ENCODE measurements at regions not wholly inside any gene's neighbourhood (a gene's known extent, or its start where the extent isn't known, plus 50 kb on each side); places are given as distances from the start of the nearest gene placed in this dataset.

DNA sequence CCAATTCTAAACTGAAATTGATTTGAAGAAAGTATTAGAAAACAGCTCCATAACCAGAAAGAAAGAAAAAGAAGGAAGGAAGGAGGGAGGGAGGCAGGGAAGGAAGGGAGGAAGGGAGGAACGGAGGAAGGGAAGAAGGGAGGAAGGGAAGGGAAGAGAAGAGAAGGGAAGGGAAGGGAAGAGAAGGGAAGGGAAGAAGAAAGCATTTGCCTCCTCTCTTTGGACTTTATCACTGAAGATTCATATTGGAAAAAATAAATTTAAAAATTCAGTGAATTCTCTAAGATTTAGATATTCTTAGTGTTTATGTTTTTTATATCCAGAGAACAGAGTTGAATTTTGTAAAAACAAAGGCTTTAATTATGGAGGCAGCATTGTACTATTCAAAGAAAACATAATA is 68.5 kb upstream of the NXT1 start:
- DNase-seq (ENCODE audit: low read depth), result no peak

DNA sequence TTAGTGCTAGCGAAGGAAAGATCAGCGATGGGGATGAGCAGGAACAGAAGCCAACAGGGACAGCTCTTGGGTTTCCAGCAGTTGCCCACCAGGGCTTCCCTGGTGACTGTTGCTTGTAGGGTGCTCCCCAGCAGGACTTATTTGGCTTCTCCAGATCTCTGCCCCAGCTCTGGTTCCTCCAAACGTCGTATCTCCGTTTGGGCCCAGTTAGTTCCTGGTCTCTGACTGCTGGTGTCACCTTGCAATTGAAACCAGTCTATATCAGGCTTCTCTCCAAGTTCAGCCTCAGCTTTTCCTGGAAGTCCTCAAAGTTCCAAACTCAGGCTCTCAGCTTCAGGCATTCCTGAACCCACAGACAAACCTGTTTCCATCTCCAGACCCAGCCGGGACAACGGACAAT is 70.8 kb upstream of the NXT1 start:
- no peak for DNase-seq (ENCODE audit: low read depth)

DNA sequence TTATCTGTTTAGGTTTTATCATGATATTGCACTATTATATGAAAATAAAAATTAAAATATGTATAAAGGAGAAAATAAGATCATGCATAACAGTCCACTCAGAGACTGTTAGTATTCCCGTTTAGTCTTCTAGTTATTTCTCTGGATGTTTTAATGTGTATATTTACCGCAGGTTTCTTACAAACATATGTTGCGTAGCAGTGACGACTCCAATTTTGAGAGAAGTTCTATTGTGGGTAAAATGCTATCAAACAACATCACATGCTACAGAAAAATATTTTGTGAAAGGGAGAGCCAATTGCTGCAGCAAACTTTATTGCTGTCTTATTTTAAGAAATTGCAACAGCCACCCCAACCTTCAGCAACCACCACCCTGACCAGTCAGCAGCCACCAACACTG is 72.4 kb upstream of the NXT1 start:
- DNase-seq (ENCODE audit: low read depth), result no peak

DNA sequence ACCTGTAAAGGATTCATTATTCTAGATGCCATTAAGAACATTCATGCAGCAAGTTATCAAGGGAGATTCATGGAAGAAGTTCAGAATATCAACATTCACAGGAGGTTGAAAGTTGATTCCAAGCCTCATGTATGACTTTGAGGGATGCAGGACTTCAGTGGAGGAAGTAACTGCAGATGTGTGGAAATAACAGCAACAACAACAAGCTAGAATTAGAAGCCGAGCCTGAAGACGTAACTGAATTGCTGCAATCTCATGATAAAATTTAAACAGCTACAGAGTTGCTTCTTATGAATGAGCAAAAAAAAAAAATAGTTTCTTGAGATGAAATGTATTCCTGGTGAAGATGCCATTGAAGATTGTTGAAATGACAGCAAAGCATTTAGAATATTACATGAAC is 73.3 kb upstream of the NXT1 start:
- no peak for DNase-seq (ENCODE audit: low read depth)

DNA sequence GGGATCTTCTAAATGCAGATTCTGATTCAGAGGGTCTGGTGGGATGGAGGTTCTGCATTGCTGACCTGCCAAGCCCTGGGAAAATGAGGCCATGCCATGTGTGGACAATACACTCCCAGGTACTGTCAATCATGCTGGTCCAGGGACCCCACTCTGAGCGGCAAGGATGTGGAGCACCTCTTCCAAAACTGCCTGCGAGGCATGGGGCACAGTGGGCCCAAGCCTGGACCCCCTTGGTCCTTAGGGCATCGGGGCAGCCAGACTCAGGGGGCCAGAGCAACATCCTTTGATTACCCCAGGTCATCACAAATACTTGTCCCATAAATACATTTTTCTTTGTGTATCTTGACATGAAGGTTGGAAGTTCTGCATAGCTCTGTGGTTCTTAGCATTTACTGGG is 76.8 kb upstream of the NXT1 start:
- DNase-seq (ENCODE audit: low read depth), result no peak

DNA sequence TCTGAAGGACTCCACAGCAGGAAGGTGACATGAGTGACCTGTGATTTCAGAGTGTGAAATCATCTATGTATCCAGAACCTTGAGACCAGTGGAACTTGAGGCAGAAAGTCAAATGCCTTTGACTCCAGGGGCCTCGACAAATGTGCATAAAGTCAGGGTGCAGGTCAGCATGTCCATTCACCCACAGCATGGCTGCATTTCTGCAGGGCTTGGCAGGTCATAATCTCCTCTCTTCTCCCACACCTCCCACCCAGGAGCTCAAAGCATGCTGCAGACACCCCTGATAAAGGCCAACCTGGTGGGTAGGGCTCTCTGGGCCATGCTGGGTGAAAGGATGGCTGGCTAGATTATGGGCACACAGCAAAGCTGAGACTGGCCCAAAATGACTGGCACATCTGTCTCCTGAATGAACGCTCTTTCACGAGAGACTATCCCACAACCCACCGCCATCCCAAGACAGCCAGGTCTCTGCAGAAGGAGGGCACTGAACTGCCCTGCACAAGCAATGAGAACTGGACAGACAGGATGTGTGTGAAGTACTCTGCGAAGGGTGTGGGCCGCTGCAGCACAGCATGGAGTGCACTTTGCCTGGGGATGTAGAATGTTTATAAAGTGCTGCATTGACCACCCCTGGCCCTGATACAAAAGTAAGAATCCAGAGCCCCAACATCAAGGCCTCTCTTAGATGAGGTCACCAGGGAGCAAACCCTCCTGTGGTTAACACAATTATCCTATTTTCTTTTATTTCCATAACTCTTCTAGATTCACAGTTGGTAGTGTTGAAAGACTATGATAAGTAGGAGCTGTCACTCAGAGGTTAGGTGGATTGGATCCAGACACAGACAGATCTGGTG is 78.2 kb upstream of the NXT1 start:
- DNase-seq (ENCODE audit: low read depth), result no peak

DNA sequence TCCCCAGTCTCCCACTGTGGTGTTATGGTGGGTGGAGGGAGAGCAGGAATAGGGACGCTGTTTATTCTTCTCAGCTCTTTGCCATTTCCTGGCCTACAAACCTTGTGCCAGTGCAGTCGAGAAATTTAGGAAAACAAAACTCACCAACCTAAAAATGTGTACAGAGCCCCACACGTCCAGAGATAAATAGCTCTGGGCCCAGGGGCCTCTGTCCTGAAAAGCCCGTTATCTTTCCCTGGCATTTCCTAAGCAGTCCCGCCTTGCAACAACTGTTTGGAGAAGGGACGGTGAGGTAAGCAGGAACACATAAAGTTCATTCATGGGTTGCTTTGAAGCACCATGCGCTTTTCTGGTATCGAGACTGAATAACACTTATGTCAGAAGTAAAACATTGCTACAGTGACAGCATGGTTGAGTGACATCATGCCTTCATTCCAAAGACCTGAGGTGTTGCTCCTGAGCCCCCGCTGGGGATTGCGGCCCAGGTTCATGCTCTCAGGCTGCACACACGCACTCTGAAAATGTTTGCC is 80.1 kb upstream of the NXT1 start:
- DNase-seq (ENCODE audit: low read depth), result peak; percentile 55

DNA sequence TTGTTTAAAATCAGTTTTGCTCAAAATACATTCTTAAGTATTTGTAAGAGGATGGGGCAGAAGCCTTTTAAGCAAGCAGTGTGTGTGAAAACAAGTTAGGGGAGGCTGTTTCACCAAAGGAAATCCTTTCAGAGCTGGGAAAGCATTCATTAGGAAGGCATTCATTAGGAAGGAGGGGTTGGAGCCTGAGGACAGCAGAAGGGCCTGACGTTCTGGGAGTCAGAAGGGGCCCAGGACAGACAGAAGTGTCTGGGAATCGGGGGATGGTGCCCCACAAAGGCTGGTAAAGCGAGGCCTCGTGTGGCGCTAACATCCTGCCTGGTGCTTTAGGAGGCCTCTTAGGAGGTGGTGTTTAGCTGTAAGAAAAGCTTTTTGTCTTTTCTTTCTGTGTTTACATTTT is 80.6 kb upstream of the NXT1 start:
- no peak for DNase-seq (ENCODE audit: low read depth)

DNA sequence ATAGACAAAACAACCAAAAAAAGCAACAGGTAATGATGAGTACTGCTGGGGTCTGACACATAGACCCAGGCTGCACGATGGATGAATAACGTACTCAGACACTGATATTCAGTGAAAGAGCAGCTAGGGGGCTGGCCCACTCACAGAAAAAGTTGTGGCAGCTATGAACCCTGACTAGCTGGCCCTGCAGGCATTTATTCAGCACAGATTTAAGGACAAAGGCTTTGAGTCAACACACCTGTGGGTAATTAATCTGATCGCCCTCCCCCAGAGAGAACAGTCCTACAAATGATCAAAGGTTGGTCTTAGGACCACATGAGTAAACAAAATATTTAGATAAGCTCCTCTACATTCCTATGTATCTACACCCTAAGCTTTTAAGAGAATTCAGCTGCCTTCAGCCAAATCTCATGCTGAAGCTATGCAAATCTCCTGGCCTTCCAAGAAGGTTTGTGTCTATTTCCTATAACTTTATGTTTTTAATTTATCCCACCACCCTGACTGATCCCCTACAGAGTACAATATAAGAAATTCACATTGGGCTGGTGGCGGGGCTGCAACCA is 81.7 kb upstream of the NXT1 start:
- no peak for DNase-seq (ENCODE audit: low read depth)

DNA sequence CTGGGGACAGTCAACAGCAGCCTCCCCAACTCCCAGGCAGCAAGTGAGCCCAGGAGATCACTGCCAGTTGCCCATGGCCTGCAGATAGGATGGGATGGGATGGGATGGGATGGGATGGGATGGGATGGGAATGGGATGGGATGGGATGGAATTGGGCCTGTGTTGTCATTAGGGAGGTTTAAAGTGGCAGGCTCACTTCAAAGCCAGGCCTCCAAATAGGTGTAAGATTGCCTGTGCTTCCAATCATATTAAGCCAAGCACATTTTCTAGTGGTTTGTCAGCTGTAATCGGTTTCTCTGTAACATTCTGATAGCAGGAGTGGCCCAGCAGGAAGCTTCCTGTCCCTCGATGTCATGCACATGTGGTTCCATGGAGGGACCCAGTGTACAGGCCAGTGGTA is 82.7 kb upstream of the NXT1 start:
- no peak for DNase-seq (ENCODE audit: low read depth)

DNA sequence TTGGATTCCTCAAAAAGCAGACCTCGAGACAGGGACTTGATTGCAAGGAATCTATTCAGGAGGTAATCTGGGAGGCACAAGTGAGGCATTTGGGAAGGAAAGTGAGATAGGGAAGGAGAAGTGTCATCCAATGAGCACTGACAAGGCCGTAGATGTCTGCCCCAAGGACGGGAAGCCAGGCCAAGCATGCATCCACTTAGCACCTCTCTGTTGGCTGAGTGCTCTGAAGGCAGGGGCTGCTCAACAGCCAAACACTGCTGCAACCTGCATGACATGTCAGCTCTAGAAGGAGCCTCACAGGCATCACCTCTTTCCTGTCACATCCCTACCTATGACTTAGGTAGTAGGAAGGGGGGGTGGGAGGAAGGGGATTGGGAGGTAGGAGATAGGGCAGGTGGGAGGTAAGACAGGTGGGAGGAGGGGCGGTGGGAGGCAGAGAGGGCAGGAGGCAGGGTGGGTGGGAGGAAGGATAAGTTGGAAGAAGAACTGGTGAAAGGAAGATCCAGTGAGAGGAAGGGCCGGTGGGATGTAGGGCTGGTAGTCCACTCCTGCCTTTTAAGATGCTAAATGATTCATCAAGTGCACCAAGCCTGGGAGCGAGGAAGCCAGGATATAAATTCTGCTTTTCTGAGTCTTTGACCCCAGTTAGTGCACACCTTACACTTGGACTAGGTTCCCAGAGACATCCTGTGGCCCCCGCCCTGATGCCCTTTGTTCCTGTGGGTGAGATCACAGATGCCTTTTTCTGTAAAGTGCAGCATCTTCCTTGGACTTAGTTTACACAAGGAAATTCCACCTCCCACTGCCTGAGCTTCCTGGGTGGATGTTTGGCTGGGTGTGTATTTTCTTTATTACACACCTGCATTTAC is 83.8 kb upstream of the NXT1 start:
- DNase-seq (ENCODE audit: low read depth), result no peak

DNA sequence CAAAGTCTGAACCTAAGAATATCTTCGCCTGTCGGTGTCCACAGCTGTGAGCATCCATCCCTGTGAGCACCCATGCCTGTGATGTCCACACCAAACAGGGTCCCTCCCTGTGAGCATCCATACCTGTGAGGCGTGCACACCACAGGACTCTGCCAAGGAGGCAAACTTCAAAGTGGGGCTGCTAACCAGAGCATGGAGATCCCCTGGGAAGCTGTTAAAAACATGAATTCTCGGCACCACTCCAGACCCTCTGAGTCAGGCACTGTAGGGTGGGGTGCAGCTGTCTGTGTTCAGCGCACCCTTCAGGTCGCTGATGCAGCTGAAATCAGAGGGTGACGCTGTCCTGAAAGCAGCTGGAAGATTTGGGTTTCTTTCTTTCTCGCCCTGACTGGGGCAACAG is 85.4 kb upstream of the NXT1 start:
- peak; percentile 94 for DNase-seq (ENCODE audit: low read depth)

DNA sequence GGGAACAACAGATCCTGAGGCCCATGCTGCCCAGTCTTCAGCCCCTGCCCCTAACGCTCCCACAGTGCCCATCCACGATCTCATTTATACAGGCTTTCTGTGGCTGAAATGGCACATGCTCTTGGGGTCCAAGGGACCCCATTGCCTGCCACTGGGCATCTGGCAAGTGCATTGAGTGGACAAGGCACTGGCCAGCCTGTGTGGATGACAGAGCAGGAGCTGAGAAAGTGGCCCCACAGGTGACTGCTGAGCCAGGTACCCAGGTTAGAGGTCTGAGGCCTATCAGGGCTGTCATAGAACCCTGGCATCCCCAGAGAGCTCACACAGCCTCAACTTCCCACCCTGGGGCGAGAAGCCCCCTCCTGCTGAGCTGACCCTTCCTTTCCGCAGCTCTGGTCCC is 86.0 kb upstream of the NXT1 start:
- no peak for DNase-seq (ENCODE audit: low read depth)

DNA sequence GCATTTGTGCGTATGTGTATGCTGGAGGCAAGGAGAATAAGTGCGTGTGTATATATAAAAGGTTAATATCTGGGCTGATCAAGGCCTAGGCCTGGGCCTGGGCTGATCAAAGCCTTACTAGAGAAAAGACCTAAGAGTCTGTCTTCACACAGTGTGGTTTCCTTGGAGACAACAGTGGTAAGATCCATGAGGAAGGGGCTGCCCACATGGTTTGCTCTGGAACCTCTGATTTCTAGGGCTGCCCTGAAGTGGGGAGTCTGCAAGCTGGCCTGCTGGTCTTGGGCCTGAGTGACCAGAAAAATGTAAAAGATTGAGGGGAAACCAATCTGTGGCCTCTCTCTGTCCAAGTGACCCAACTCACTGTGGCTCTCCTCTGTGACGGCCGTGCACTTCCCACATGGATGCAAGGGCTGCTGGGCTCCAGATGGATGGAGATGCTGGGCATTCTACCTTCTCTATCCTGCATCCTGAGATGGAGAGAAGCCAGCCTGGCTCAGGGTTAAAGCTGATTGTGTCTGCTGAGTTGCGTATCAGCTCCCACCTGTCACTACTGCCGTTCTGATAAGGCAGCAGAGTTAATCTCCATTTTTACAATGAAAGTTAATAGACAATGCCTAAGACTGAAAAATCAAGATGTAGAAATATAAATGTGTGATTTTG is 90.3 kb upstream of the NXT1 start:
- DNase-seq (ENCODE audit: low read depth), result no peak

DNA sequence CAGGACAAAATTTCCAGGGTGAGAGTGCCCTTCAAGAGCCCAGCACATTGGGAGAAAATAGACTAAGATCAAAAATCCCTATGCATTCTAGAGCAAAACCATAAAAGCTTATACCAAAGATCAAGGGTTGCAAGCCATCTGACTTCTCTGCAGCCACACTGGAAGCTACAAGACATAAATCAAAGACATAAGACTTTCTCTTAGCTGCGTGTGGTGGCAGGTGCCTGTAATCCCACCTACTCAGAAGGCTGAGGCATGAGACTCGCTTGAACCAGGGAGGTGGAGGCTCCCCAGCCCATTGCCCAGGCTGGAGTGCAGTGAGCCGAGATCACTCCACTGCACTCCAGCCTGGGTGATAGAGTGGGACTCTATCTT is 91.9 kb upstream of the NXT1 start:
- DNase-seq (ENCODE audit: low read depth), result no peak

DNA sequence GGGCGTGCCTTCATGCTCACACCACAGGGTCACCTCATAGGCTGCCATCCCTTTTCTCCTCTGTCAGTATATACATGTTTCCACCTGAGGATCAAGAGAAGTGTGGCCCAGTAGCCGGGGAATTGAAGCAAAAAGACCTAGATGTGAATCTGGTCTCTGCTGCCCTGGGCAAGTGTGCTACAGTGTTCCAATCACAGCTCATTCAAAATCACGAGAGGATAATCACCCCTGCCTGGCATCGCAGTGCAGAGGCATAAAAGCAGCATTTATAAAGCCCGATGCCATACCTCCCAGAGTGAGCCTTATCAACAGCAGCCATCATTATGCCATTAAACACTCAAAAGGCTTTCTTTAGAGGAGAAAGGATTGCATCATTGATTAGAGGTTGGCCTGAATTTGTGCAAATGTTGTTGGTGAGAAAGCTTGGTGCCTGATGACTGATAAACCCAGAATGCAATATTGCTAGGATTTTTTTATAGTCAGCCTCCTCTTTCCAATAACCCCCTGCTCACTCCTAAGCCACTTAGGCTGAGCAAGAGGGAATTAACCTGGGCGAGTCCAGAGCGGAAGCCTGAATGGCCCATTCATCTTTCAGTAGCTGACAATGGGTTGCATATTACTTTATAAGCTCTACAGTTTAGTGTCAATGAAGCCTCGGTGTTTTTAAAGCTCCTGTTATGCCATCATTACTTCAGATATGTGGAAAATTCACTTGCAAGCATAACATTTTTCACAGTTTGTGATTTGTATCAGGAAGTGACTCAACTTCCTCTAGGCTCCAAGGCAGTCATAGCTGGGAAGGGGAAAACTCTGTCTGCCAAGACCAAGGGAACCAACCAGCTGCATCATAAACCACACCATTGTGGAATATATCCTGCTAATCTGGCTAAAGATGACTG is 92.5 kb upstream of the NXT1 start:
- peak; percentile 63 for DNase-seq (ENCODE audit: low read depth)

DNA sequence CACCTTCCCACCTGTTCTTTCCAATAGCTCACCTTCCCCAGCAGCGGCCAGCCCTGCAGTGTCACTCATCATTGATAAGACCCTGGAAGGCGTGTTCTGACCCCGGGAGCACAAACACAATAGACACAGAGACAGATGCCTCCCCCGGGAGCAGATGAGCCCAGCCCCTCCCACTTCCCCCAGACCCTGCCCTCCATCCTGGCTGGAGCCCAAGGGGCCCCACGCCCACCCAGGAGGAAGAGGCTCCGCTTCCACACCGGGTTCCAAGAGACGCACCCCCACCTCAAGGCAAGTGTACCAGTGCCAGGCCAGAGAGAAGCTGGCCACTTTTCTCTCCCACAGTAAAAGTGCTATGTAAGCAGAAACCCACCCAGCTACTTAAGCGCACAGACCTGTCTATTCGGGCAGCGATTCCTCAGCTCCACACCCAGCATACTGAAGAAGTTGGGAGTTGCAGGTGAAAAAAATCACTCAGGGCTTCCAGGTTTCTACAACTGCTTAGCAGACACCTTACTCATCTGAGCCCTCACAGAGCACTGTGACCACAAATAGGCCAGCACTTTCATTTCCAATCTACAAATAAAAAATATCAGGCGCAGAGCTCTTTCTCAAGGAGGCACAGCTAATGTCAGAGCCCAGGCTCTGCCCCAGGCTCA is 93.4 kb upstream of the NXT1 start:
- no peak for DNase-seq (ENCODE audit: low read depth)

DNA sequence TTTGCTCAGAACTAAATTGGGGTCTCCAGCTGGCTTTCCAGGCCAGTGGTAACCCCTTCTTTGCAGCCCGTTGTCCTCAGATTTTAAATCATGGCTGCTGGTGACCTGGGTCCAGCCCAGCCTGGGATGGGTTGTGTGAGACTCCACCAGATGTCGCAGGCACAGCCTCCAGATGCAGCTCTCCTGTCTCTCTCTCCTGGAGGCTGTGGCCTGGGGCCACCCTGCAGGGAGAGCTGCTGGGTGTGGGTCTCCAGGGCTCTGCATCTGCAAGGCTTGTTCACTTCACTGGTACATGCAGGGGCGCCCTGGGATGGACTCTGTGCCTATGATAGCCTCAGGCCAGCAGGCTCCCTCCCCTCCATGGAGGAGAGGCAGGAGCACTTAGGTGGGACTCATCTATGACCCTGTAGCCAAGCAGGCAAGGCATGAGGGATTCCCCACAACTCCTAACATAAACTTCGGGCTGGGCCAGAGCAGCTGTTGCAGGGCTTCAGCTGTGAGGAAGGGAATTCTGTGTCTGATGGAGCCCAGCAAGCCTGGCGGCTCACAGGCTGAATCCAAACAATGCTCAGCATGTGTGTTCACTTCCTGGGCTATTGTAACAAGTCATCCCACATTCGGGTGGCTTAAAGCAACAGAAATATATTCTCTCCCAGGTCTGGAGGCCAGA is 94.7 kb upstream of the NXT1 start:
- DNase-seq (ENCODE audit: low read depth), result peak; percentile 91

DNA sequence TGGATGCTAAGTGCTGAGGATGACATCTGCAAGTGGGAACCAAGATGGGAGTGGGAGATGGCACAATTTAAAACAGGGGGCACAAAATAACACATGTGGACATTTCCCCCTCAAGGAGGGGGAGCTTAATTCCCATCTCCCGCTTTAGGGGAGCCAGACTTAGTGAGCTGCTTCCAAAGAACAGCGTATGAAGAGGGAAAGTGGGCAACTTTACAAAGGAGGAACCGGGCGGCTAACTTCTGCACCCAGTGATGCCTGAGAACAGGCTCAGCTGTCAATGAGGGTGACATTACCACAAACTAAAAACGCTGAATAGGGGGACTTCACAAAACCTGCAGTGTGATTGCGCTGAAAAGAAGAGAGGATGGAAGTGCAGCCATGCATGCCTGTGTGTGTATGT is 95.5 kb upstream of the NXT1 start:
- no peak for DNase-seq (ENCODE audit: low read depth)
